D721Med (cell line): ENCODE measurements at regions not wholly inside any gene's neighbourhood (a gene's known extent, or its start where the extent isn't known, plus 50 kb on each side); places are given as distances from the start of the nearest gene placed in this dataset.
"Not testable (repeated sequence)": the region's sequence is repeated elsewhere in the genome, so short reads cannot be mapped to it uniquely, and the experiment has no call there.

Source experiments
- DNase-seq: peaks from one replicate; pipeline ENCODE4 v3.0.0; 2011; ENCODE audit warnings: low spot score; ENCODE audit not compliant: insufficient read length
- FAIRE-seq: peaks from 2 replicates; lab custom pipeline; 2011; peaks lifted over from hg19 to GRCh38; lab: Jason Lieb, UNC
- CTCF ChIP-seq: IDR thresholded peaks from 2 replicates; pipeline ENCODE4 v1.5.1; 2012; ENCODE audit warnings: mild to moderate bottlenecking, control low read depth; ENCODE audit not compliant: insufficient read depth; ENCODE audit errors: missing control alignments

GRCh38 chr4:15198070-15198727 lies 195.9 kb downstream of the CPEB2 start:
- TF ChIP-seq CTCF = no peak
- FAIRE-seq (no peak), DNase-seq (no peak)

GRCh38 chr4:15201782-15202181 lies 199.5 kb downstream of the CPEB2 start:
- FAIRE-seq = no peak
- no peak for DNase-seq
- TF ChIP-seq CTCF = no peak

GRCh38 chr4:15202481-15202880 lies 200.2 kb downstream of the CPEB2 start:
- no peak for DNase-seq
- TF ChIP-seq CTCF = no peak
- FAIRE-seq = no peak

GRCh38 chr4:15206526-15206925 lies 204.2 kb downstream of the CPEB2 start:
- DNase-seq, FAIRE-seq: not testable (repeated sequence)

- FAIRE-seq (no peak), DNase-seq (no peak)
Measured at GRCh38 chr4:15213302-15213970, 211.2 kb downstream of the CPEB2 start.

GRCh38 chr4:15215109-15215508 lies 212.7 kb upstream of the C1QTNF7 start:
- FAIRE-seq (no peak), DNase-seq (no peak)
- no peak for TF ChIP-seq CTCF

More at GRCh38 chr4:15213302-15213970, 211.2 kb downstream of the CPEB2 start:
- no peak for TF ChIP-seq CTCF

- no peak for FAIRE-seq
- no peak for TF ChIP-seq CTCF
- DNase-seq = no peak
Measured at GRCh38 chr4:15226203-15226602, 201.6 kb upstream of the C1QTNF7 start.
